ENCODE measurements at regions not wholly inside any gene's neighbourhood (a gene's known extent, or its start where the extent isn't known, plus 50 kb on each side); places are given as distances from the start of the nearest gene placed in this dataset.

- TF ChIP-seq ZFP91 (CRISPR knock-in tag; IDR thresholded peaks at IDR 0.05; ENCODE audit: borderline replicate concordance) (no peak), MYNN (CRISPR knock-in tag; IDR thresholded peaks at IDR 0.05; ENCODE audit: low read depth) (no peak), SYNCRIP (IDR thresholded peaks at IDR 0.05; ENCODE audit: insufficient read depth, low read depth, low read length) (no peak), TIGD3 (CRISPR knock-in tag; IDR thresholded peaks at IDR 0.05; ENCODE audit: borderline replicate concordance) (no peak), SKI (IDR thresholded peaks at IDR 0.05; ENCODE audit: partially characterized antibody) (no peak), SSRP1 (CRISPR knock-in tag; IDR thresholded peaks at IDR 0.05) (no peak), PRPF4 (IDR thresholded peaks at IDR 0.05; ENCODE audit: low read depth, low read length, poor library complexity, severe bottlenecking) (no peak)
Observed at GRCh38 chr14:85793533-85793932, 263.6 kb downstream of the FLRT2 start (continued).

DNA sequence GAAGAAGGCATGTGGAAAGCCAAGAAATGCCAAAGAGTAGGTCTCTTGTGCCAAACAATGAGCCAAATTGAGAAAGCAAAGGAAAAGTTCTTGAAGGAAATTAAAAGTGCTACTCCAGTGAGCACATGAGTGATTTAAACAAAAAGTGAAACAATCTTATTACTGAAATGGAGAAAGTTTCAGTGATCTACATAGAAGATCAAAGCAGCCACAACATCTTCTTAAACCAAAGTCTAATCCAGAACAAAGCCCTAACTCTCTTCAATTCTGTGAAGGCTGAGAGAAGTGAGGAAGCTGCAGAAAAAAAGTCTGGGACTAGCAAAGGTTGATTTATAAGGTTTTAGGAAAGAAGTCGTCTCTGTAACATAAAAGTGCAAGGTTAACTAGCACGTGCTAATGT, 259.6 kb downstream of the FLRT2 start:
- 4% methylated on average over 2 of the region's 2 CpGs for WGBS (ENCODE audit: low lambda C conversion rate)
- DNase-seq (ENCODE audit: low spot score) = no peak
- no peak for ATAC-seq
- Histone ChIP-seq H2AFZ (ENCODE audit: low read length) (no peak overlapping the region), H3K9ac (ENCODE audit: insufficient read depth, low read depth, low read length) (no peak overlapping the region), H3K27ac (ENCODE audit: extremely low read length, insufficient read depth, low read length) (no peak overlapping the region), H3K27me3 (ENCODE audit: control insufficient read depth in 1 of 2, insufficient read depth in 2 of 2, low read length in 2 of 2) (no peaks in the 10 kb centered on the region), H4K20me1 (ENCODE audit: insufficient read depth, low read length) (no peaks in the 10 kb centered on the region), H3K36me3 (replicated peaks in 1 of 2; ENCODE audit: control insufficient read depth in 1 of 2, insufficient read depth in 2 of 2, low read length in 2 of 2) (no peaks in the 10 kb centered on the region), H3K4me2 (ENCODE audit: low read depth, low read length) (no peak overlapping the region), H3K4me1 (ENCODE audit: insufficient read depth, low read length) (no peaks in the 10 kb centered on the region), H3K4me3 (replicated peaks in 1 of 3; ENCODE audit: insufficient read depth in 1 of 3, low read depth in 2 of 3, low read length in 3 of 3) (no peak overlapping the region), H3K79me2 (ENCODE audit: insufficient read depth, low read length) (no peaks in the 10 kb centered on the region), H3K9me3 (ENCODE audit: low read length) (peaks cover 97% of the 10 kb centered on the region)
- ChIA-PET CTCF (ENCODE audit: low intra/inter-chr PET ratio, low total read pairs) (no interaction called here), POLR2A (no interaction called here)
- TF ChIP-seq CEBPB (IDR thresholded peaks at IDR 0.05; ENCODE audit: borderline replicate concordance, low read depth, low read length) (no peak), ZBTB7A (CRISPR knock-in tag; IDR thresholded peaks at IDR 0.05) (no peak), ZNF205 (CRISPR knock-in tag; IDR thresholded peaks at IDR 0.05) (no peak)
- in situ Hi-C loops (cut with HindIII; ENCODE audit: extremely low pct_ligation_motif_present, low pct_unique_long_range_greater_than_20kb) (no loop called here), intact Hi-C loops (cut with micrococcal nuclease; ENCODE audit: unreplicated experiment) (no loop called here)
- FAIRE-seq = no peak
- no TSS peak for BruUV-seq (replicated peaks)
